OCI-LY3 (cell line): ENCODE measurements at regions not wholly inside any gene's neighbourhood (a gene's known extent, or its start where the extent isn't known, plus 50 kb on each side); places are given as distances from the start of the nearest gene placed in this dataset.

Experiments
- H2AFZ ChIP-seq: fragments of 200-600, 300-600 bp; shearing (Covaris generic); 2 replicates; pipeline ENCODE4 v1.6.0; 2014; ENCODE audit warnings: antibody characterized with exemption, low read depth, low read length
- H3K27ac ChIP-seq: fragments of 200-600, 300-600 bp; sonication (generic); 2 replicates; pipeline ENCODE4 v1.5.1; 2014; ENCODE audit warnings: mild to moderate bottlenecking, low read length, moderate library complexity, mixed read lengths
- H3K27me3 ChIP-seq: fragments of 200-600, 300-600 bp; sonication (generic); 2 replicates; pipeline ENCODE4 v1.6.1; 2014; ENCODE audit warnings: low read depth, low read length, mixed read lengths
- H3K36me3 ChIP-seq: fragments of 200-600, 300-600 bp; sonication (generic); replicated peaks from 2 replicates; pipeline ENCODE3; 2014; ENCODE audit warnings: low read depth, low read length, mixed read lengths
- H3K4me1 ChIP-seq: fragments of 300-600, 200-600 bp; sonication (generic); 2 replicates; pipeline ENCODE4 v1.6.1; 2014; ENCODE audit warnings: low read length, mixed read lengths
- H3K4me2 ChIP-seq: fragments of 200-600, 300-600 bp; sonication (generic); 2 replicates; pipeline ENCODE4 v1.6.1; 2014; ENCODE audit warnings: low read length, mixed read lengths
- H3K4me3 ChIP-seq: fragments of 300-600, 200-600 bp; sonication (generic); 2 replicates; pipeline ENCODE4 v1.5.1; 2014; ENCODE audit warnings: antibody characterized with exemption, mild to moderate bottlenecking, low read length, moderate library complexity
- H3K79me2 ChIP-seq: fragments of 300-600, 200-600 bp; shearing (Covaris generic); 2 replicates; pipeline ENCODE4 v1.6.1; 2014; ENCODE audit warnings: mild to moderate bottlenecking, low read length, mixed read lengths
- H3K9ac ChIP-seq: fragments of 300-600, 200-600 bp; shearing (Covaris generic); 2 replicates; pipeline ENCODE4 v1.6.0; 2014; ENCODE audit warnings: mild to moderate bottlenecking, low read length, moderate library complexity
- H3K9me3 ChIP-seq: fragments of 200-600, 300-600 bp; shearing (Covaris generic); 2 replicates; pipeline ENCODE4 v1.6.1; 2014; ENCODE audit warnings: low read length, mixed read lengths; ENCODE audit not compliant: insufficient read depth
- H4K20me1 ChIP-seq: fragments of 200-600, 300-600 bp; sonication (generic); 2 replicates; pipeline ENCODE4 v1.6.1; 2016; ENCODE audit warnings: low read length, mixed read lengths; ENCODE audit not compliant: insufficient read depth
- CTCF ChIP-seq: fragments of 200-600, 300-600 bp; sonication (generic); IDR thresholded peaks from 2 replicates; pipeline ENCODE4 v1.5.1; 2014; ENCODE audit warnings: antibody characterized with exemption, low read length, low read depth
- EZH2phosphoT487 ChIP-seq: fragments of 200-600 bp; shearing (Covaris generic); IDR thresholded peaks from 2 replicates; pipeline ENCODE4 v1.6.1; 2018; ENCODE audit warnings: antibody characterized with exemption, mixed run types, low read depth

- H2AFZ ChIP-seq, result no peak overlapping the region
- no peaks in the 10 kb centered on the region for H3K27me3 ChIP-seq
- no peak for TF ChIP-seq CTCF
- TF ChIP-seq EZH2phosphoT487, result no peak
- H3K9me3 ChIP-seq, result no peaks in the 10 kb centered on the region
- no peaks in the 10 kb centered on the region for H4K20me1 ChIP-seq
- H3K79me2 ChIP-seq, result no peaks in the 10 kb centered on the region
- no peak overlapping the region for H3K27ac ChIP-seq
- H3K9ac ChIP-seq, result no peak overlapping the region
- no peaks in the 10 kb centered on the region for H3K36me3 ChIP-seq
- H3K4me3 ChIP-seq, result no peak overlapping the region
- no peaks in the 10 kb centered on the region for H3K4me1 ChIP-seq
- H3K4me2 ChIP-seq, result no peak overlapping the region
These were observed 154.7 kb downstream of the KTN1 start for GRCh38 chr14:55734731-55735130.

GRCh38 chr14:55739967-55740648, 160.1 kb downstream of the KTN1 start:
- H2AFZ ChIP-seq, result no peak overlapping the region
- no peaks in the 10 kb centered on the region for H3K36me3 ChIP-seq
- TF ChIP-seq EZH2phosphoT487 (no peak), CTCF (no peak)
- no peak overlapping the region for H3K4me2 ChIP-seq
- H3K27me3 ChIP-seq, result no peaks in the 10 kb centered on the region
- no peak overlapping the region for H3K4me3 ChIP-seq
- no peaks in the 10 kb centered on the region for H3K79me2 ChIP-seq
- no peaks in the 10 kb centered on the region for H3K9me3 ChIP-seq
- H3K27ac ChIP-seq, result no peak overlapping the region
- H3K4me1 ChIP-seq, result no peaks in the 10 kb centered on the region
- H3K9ac ChIP-seq, result no peak overlapping the region
- H4K20me1 ChIP-seq, result no peaks in the 10 kb centered on the region

GRCh38 chr14:55740649-55740989, 160.6 kb downstream of the KTN1 start:
- H2AFZ ChIP-seq, result no peak overlapping the region
- no peak overlapping the region for H3K27ac ChIP-seq
- H3K4me2 ChIP-seq, result no peak overlapping the region
- H3K4me3 ChIP-seq, result no peak overlapping the region
- H4K20me1 ChIP-seq, result no peaks in the 10 kb centered on the region
- TF ChIP-seq EZH2phosphoT487, result no peak
- TF ChIP-seq CTCF, result no peak
- H3K36me3 ChIP-seq, result no peaks in the 10 kb centered on the region
- H3K79me2 ChIP-seq, result no peaks in the 10 kb centered on the region
- no peaks in the 10 kb centered on the region for H3K27me3 ChIP-seq
- H3K4me1 ChIP-seq, result no peaks in the 10 kb centered on the region
- H3K9ac ChIP-seq, result no peak overlapping the region
- H3K9me3 ChIP-seq, result no peaks in the 10 kb centered on the region

GRCh38 chr14:55741240-55741639, 161.2 kb downstream of the KTN1 start:
- no peak overlapping the region for H3K4me3 ChIP-seq
- H3K4me2 ChIP-seq, result no peak overlapping the region
- H3K79me2 ChIP-seq, result no peaks in the 10 kb centered on the region
- H3K27me3 ChIP-seq, result no peaks in the 10 kb centered on the region
- H3K27ac ChIP-seq, result no peak overlapping the region
- TF ChIP-seq CTCF, result no peak
- no peak for TF ChIP-seq EZH2phosphoT487
- H2AFZ ChIP-seq, result no peak overlapping the region
- no peak overlapping the region for H3K9ac ChIP-seq
- H4K20me1 ChIP-seq, result no peaks in the 10 kb centered on the region
- no peaks in the 10 kb centered on the region for H3K9me3 ChIP-seq
- no peaks in the 10 kb centered on the region for H3K4me1 ChIP-seq
- no peaks in the 10 kb centered on the region for H3K36me3 ChIP-seq
